Neural progenitor cell (in vitro differentiated cells): ENCODE measurements at regions not wholly inside any gene's neighbourhood (a gene's known extent, or its start where the extent isn't known, plus 50 kb on each side); places are given as distances from the start of the nearest gene placed in this dataset.

Experiments
- CTCF ChIP-seq: fragments of 200-600 bp; sonication (generic); IDR thresholded peaks from 2 replicates; pipeline ENCODE4 v1.5.1; 2017; ENCODE audit warnings: antibody characterized with exemption, mild to moderate bottlenecking
- EZH2phosphoT487 ChIP-seq: fragments of 200-600 bp; sonication (generic); IDR thresholded peaks from 2 replicates; pipeline ENCODE4 v1.6.1; 2017; ENCODE audit warnings: antibody characterized with exemption

GRCh38 chr14:51463461-51463860 lies 188.2 kb upstream of the FRMD6 start:
- no peak for TF ChIP-seq CTCF
- TF ChIP-seq EZH2phosphoT487: no peak
